Keratinocyte (primary cell): ENCODE measurements at regions not wholly inside any gene's neighbourhood (a gene's known extent, or its start where the extent isn't known, plus 50 kb on each side); places are given as distances from the start of the nearest gene placed in this dataset.
A peak's percentile ranks its signal among the peaks of the same experiment; 100 is the strongest.

ENCODE experiments used
- DNase-seq: peaks from one replicate; pipeline ENCODE4 v3.0.0-alpha.2; 2011; ENCODE audit warnings: low read depth, missing footprints, low spot score
- FAIRE-seq: peaks from 2 replicates; lab custom pipeline; 2011; peaks lifted over from hg19 to GRCh38; lab: Jason Lieb, UNC
- H2AFZ ChIP-seq: 2 replicates; pipeline ENCODE4 v1.6.0; 2012; ENCODE audit warnings: low read length, control low read depth, inconsistent platforms; ENCODE audit not compliant: control insufficient read depth
- H3K27ac ChIP-seq: 2 replicates; pipeline ENCODE4 v1.5.1; 2011; ENCODE audit warnings: low read length; ENCODE audit not compliant: control insufficient read depth, insufficient read depth
- H3K27me3 ChIP-seq: 3 replicates; pipeline ENCODE4 v1.6.0; 2011; ENCODE audit warnings: low read length; ENCODE audit not compliant: control insufficient read depth, insufficient read depth; ENCODE audit errors: extremely low read depth
- H3K36me3 ChIP-seq, 2 experiments: 2 replicates in 1 of 2; 3 replicates in 1 of 2; pipeline ENCODE4 v1.5.1; 2011; ENCODE audit warnings: low read length in 2 of 2, mild to moderate bottlenecking in 1 of 2; ENCODE audit not compliant: control insufficient read depth in 2 of 2, insufficient read depth in 2 of 2; ENCODE audit errors: extremely low read depth in 1 of 2
- H3K4me1 ChIP-seq: 3 replicates; pipeline ENCODE4 v1.5.1; 2011; ENCODE audit warnings: low read length; ENCODE audit not compliant: control insufficient read depth, insufficient read depth; ENCODE audit errors: extremely low read depth
- H3K4me2 ChIP-seq: 3 replicates; pipeline ENCODE4 v1.6.0; 2011; ENCODE audit warnings: low read depth, low read length; ENCODE audit not compliant: control insufficient read depth, insufficient read depth; ENCODE audit errors: extremely low read depth
- H3K4me3 ChIP-seq, 3 experiments: fragments of 200-600 bp in 1 of 3; sonication (generic) in 1 of 3; 2 replicates in 2 of 3; 3 replicates in 1 of 3; pipeline ENCODE4 v1.5.1; 2011 to 2016; ENCODE audit warnings: low read length in 3 of 3, mild to moderate bottlenecking in 3 of 3, control low read depth in 2 of 3, inconsistent platforms in 1 of 3, low read depth in 1 of 3, mixed read lengths in 1 of 3, mixed run types in 1 of 3, moderate library complexity in 1 of 3; ENCODE audit not compliant: control insufficient read depth in 2 of 3, insufficient read depth in 2 of 3; ENCODE audit errors: extremely low read depth in 1 of 3
- H3K79me2 ChIP-seq: 2 replicates; pipeline ENCODE4 v1.6.0; 2012; ENCODE audit warnings: low read length; ENCODE audit not compliant: control insufficient read depth, insufficient read depth
- H3K9ac ChIP-seq: 3 replicates; pipeline ENCODE4 v1.6.0; 2011; ENCODE audit warnings: low read length; ENCODE audit not compliant: control insufficient read depth, insufficient read depth; ENCODE audit errors: extremely low read depth
- H3K9me1 ChIP-seq: 3 replicates; pipeline ENCODE4 v1.6.0; 2011; ENCODE audit warnings: low read length; ENCODE audit not compliant: control insufficient read depth, insufficient read depth; ENCODE audit errors: extremely low read depth
- H3K9me3 ChIP-seq: 2 replicates; pipeline ENCODE4 v1.5.1; 2012; ENCODE audit warnings: low read depth, low read length; ENCODE audit not compliant: control insufficient read depth
- H4K20me1 ChIP-seq: 3 replicates; pipeline ENCODE4 v1.6.0; 2011; ENCODE audit warnings: low read length; ENCODE audit not compliant: control insufficient read depth, insufficient read depth; ENCODE audit errors: extremely low read depth
- CTCF ChIP-seq, 3 experiments: IDR thresholded peaks in 1 of 3; conservative IDR thresholded peaks in 1 of 3; optimal IDR thresholded peaks in 1 of 3; 2 replicates in 2 of 3; 3 replicates in 1 of 3; pipeline versions ENCODE3 to v1.5.1; 2011; ENCODE audit warnings: low read length in 3 of 3, mild to moderate bottlenecking in 3 of 3, moderate library complexity in 2 of 3, control low read depth in 1 of 3, inconsistent platforms in 1 of 3; ENCODE audit not compliant: insufficient read depth in 2 of 3; ENCODE audit errors: extremely low read depth in 1 of 3
- EZH2 ChIP-seq: IDR thresholded peaks from one replicate; pipeline ENCODE4 v1.6.1; 2012; ENCODE audit warnings: inconsistent platforms, mild to moderate bottlenecking, low read length, moderate library complexity
- dilution Hi-C: fragments of 300-500 bp; cut with MboI; formaldehyde crosslinking; loops from one replicate; pipeline ENCODE4 v1.7.0; 2020; ENCODE audit warnings: low sequenced_read_pairs; ENCODE audit not compliant: extremely low pct_ligation_motif_present

- H3K4me3 ChIP-seq: no peak overlapping the region
- dilution Hi-C loops: no loop called here
- no peaks in the 10 kb centered on the region for H3K79me2 ChIP-seq
- H4K20me1 ChIP-seq: no peaks in the 10 kb centered on the region
- H3K9ac ChIP-seq: no peak overlapping the region
- H2AFZ ChIP-seq: no peak overlapping the region
- H3K9me3 ChIP-seq: no peaks in the 10 kb centered on the region
- FAIRE-seq (peak; percentile 73), DNase-seq (no peak)
- H3K27ac ChIP-seq: no peak overlapping the region
- no peaks in the 10 kb centered on the region for H3K27me3 ChIP-seq
- peaks cover 18% of the 10 kb centered on the region for H3K4me1 ChIP-seq
- no peaks in the 10 kb centered on the region for H3K36me3 ChIP-seq
- no peak overlapping the region for H3K4me2 ChIP-seq
- TF ChIP-seq CTCF (optimal IDR thresholded peaks at IDR 0.05 in 1 of 3, IDR thresholded peaks at IDR 0.05 in 1 of 3, conservative IDR thresholded peaks at IDR 0.05 in 1 of 3; ENCODE audit: extremely low read depth in 1 of 3, insufficient read depth in 2 of 3, low read length in 3 of 3): no peak
- TF ChIP-seq EZH2: no peak
- no peaks in the 10 kb centered on the region for H3K9me1 ChIP-seq
These were observed 142.8 kb upstream of the IQSEC1 start for GRCh38 chr3:13215940-13216546.

- H3K27me3 ChIP-seq: no peaks in the 10 kb centered on the region
- H3K4me1 ChIP-seq: peaks cover 18% of the 10 kb centered on the region
- no peaks in the 10 kb centered on the region for H3K9me3 ChIP-seq
- H3K4me3 ChIP-seq: no peak overlapping the region
- FAIRE-seq: no peak
- no peak overlapping the region for H2AFZ ChIP-seq
- H3K4me2 ChIP-seq: no peak overlapping the region
- no peaks in the 10 kb centered on the region for H3K36me3 ChIP-seq
- H4K20me1 ChIP-seq: no peaks in the 10 kb centered on the region
- H3K27ac ChIP-seq: no peak overlapping the region
- dilution Hi-C loops: no loop called here
- DNase-seq: no peak
- no peak overlapping the region for H3K9ac ChIP-seq
- TF ChIP-seq CTCF (optimal IDR thresholded peaks at IDR 0.05 in 1 of 3, IDR thresholded peaks at IDR 0.05 in 1 of 3, conservative IDR thresholded peaks at IDR 0.05 in 1 of 3; ENCODE audit: extremely low read depth in 1 of 3, insufficient read depth in 2 of 3, low read length in 3 of 3) (no peak), EZH2 (no peak)
- no peaks in the 10 kb centered on the region for H3K9me1 ChIP-seq
- H3K79me2 ChIP-seq: no peaks in the 10 kb centered on the region
These were observed 141.7 kb upstream of the IQSEC1 start for GRCh38 chr3:13214847-13215472.
